IMR-90 (cell line): ENCODE measurements at regions not wholly inside any gene's neighbourhood (a gene's known extent, or its start where the extent isn't known, plus 50 kb on each side); places are given as distances from the start of the nearest gene placed in this dataset.

Experiments
- ATAC-seq: fragments of 200-7000 bp; cut with Tn5 transposase; 2 replicates; pipeline ENCODE4 v1.9.1; 2020; ENCODE audit warnings: low read depth, mild to moderate bottlenecking, moderate library complexity
- BruUV-seq: library from RNA; stranded (reverse); fragments of 400-500 nt; replicated peaks from 2 replicates; lab custom pipeline; 2021; lab: Mats Ljungman, UMichigan
- CTCF ChIA-PET: fragments of 300-600 bp; formaldehyde crosslinking; extraction: SDS; loops from one replicate; lab custom pipeline; 2021; ENCODE audit warnings: antibody characterized with exemption; lab: Yijun Ruan, JAX
- POLR2A ChIA-PET: fragments of 300-600 bp; sonication (Branson Sonifier 250); formaldehyde crosslinking; loops from one replicate; lab custom pipeline; 2022; ENCODE audit warnings: antibody characterized with exemption; ENCODE audit not compliant: unreplicated experiment; lab: Charles Lee
- DNase-seq: peaks from one replicate; pipeline ENCODE4 v3.0.0; 2013
- H2AFZ ChIP-seq: replicated peaks from 2 replicates; pipeline ENCODE3; 2013; ENCODE audit warnings: low read length, mild to moderate bottlenecking; ENCODE audit not compliant: poor library complexity
- H2AK5ac ChIP-seq: 2 replicates; pipeline ENCODE4 v1.6.1; 2013; ENCODE audit warnings: low read depth, low read length, inconsistent platforms
- H2AK9ac ChIP-seq: replicated peaks from 2 replicates; pipeline ENCODE3; 2013; ENCODE audit warnings: mild to moderate bottlenecking, low read depth, low read length, moderate library complexity; ENCODE audit not compliant: poor library complexity
- H2BK120ac ChIP-seq: 2 replicates; pipeline ENCODE4 v1.6.1; 2013; ENCODE audit warnings: low read depth, low read length, inconsistent platforms
- H2BK15ac ChIP-seq: 3 replicates; pipeline ENCODE4 v1.6.1; 2013; ENCODE audit warnings: low read depth, low read length, inconsistent platforms
- H2BK20ac ChIP-seq: 2 replicates; pipeline ENCODE4 v1.6.1; 2013; ENCODE audit warnings: low read depth, mild to moderate bottlenecking, inconsistent platforms, low read length, moderate library complexity
- H2BK5ac ChIP-seq: 2 replicates; pipeline ENCODE4 v1.6.1; 2013; ENCODE audit warnings: mild to moderate bottlenecking, low read depth, low read length, inconsistent platforms; ENCODE audit not compliant: poor library complexity, severe bottlenecking
- H3K14ac ChIP-seq: replicated peaks from 2 replicates; pipeline ENCODE4 v1.6.1; 2013; ENCODE audit warnings: low read depth, low read length, inconsistent platforms
- H3K18ac ChIP-seq: 2 replicates; pipeline ENCODE4 v1.6.1; 2013; ENCODE audit warnings: low read depth, low read length, control low read depth
- H3K23ac ChIP-seq: 2 replicates; pipeline ENCODE4 v1.6.1; 2013; ENCODE audit warnings: low read depth, low read length, inconsistent platforms
- H3K27ac ChIP-seq: 2 replicates; pipeline ENCODE4 v1.5.1; 2013; ENCODE audit warnings: mild to moderate bottlenecking, control low read depth, low read length; ENCODE audit not compliant: insufficient read depth
- H3K27me3 ChIP-seq: 2 replicates; pipeline ENCODE4 v1.6.1; 2013; ENCODE audit warnings: low read length; ENCODE audit not compliant: control insufficient read depth, insufficient read depth
- H3K36me3 ChIP-seq: 2 replicates; pipeline ENCODE4 v1.6.1; 2013; ENCODE audit warnings: low read length, mixed read lengths; ENCODE audit not compliant: control insufficient read depth, insufficient read depth
- H3K4ac ChIP-seq: 2 replicates; pipeline ENCODE4 v1.6.1; 2013; ENCODE audit warnings: low read depth, low read length, inconsistent platforms
- H3K4me1 ChIP-seq: 2 replicates; pipeline ENCODE4 v1.6.1; 2013; ENCODE audit warnings: low read length, mixed read lengths; ENCODE audit not compliant: control insufficient read depth, insufficient read depth
- H3K4me2 ChIP-seq: 2 replicates; pipeline ENCODE4 v1.6.1; 2013; ENCODE audit warnings: low read depth, mild to moderate bottlenecking, control low read depth, low read length, moderate library complexity
- H3K4me3 ChIP-seq: 2 replicates; pipeline ENCODE4 v1.5.1; 2013; ENCODE audit warnings: low read depth, mild to moderate bottlenecking, control low read depth, low read length, moderate library complexity; ENCODE audit not compliant: insufficient read depth
- H3K56ac ChIP-seq: 2 replicates; pipeline ENCODE4 v1.6.1; 2013; ENCODE audit warnings: low read length, inconsistent platforms; ENCODE audit not compliant: insufficient read depth; ENCODE audit errors: extremely low read depth
- H3K79me1 ChIP-seq, 2 experiments: 2 replicates each; pipeline ENCODE4 v1.6.1; 2013; ENCODE audit warnings: low read length in 2 of 2, inconsistent platforms in 1 of 2, low read depth in 1 of 2
- H3K9ac ChIP-seq: 2 replicates; pipeline ENCODE4 v1.6.1; 2013; ENCODE audit warnings: low read depth, low read length, control low read depth
- H3K9me1 ChIP-seq: 2 replicates; pipeline ENCODE4 v1.6.1; 2013; ENCODE audit warnings: low read length, inconsistent platforms; ENCODE audit not compliant: insufficient read depth
- H3K9me3 ChIP-seq: 2 replicates; pipeline ENCODE4 v1.6.1; 2013; ENCODE audit warnings: low read length; ENCODE audit not compliant: control insufficient read depth, insufficient read depth
- H4K20me1 ChIP-seq: 2 replicates; pipeline ENCODE4 v1.6.1; 2013; ENCODE audit warnings: low read length, inconsistent platforms; ENCODE audit not compliant: insufficient read depth
- H4K5ac ChIP-seq: 2 replicates; pipeline ENCODE4 v1.6.1; 2013; ENCODE audit warnings: mild to moderate bottlenecking, low read depth, low read length, control low read depth
- H4K8ac ChIP-seq, 2 experiments: 2 replicates each; pipeline ENCODE4 v1.6.1; 2013; ENCODE audit warnings: low read depth in 2 of 2, low read length in 2 of 2, control low read depth in 1 of 2, inconsistent platforms in 1 of 2
- H4K91ac ChIP-seq: 2 replicates; pipeline ENCODE4 v1.6.1; 2013; ENCODE audit warnings: low read depth, low read length, inconsistent platforms; ENCODE audit not compliant: insufficient read depth
- CEBPB ChIP-seq: IDR thresholded peaks from 2 replicates; pipeline ENCODE4 v1.6.1; 2012; ENCODE audit warnings: low read depth, low read length, improper control_type of control experiment
- MAFK ChIP-seq: IDR thresholded peaks from 2 replicates; pipeline ENCODE4 v1.6.1; 2012; ENCODE audit warnings: low read depth, low read length, improper control_type of control experiment
- POLR2A ChIP-seq: IDR thresholded peaks from 2 replicates; pipeline ENCODE4 v1.6.1; 2012; ENCODE audit warnings: mild to moderate bottlenecking, low read depth, low read length
- WGBS, 2 experiments: methylation state at CpG; one replicate each; pipeline versions ENCODE4 v1.1.5 to v1.1.7; 2013; ENCODE audit warnings: missing lambda C conversion rate in 2 of 2; ENCODE audit not compliant: insufficient read length in 1 of 2; ENCODE audit errors: extremely low coverage in 2 of 2; 5-methylcytosine and 5-hydroxymethylcytosine counted together
- dilution Hi-C: fragments of 300-500 bp; cut with HindIII; formaldehyde crosslinking; loops from one replicate; pipeline ENCODE4 v1.14.3; 2018; ENCODE audit warnings: low sequenced_read_pairs; ENCODE audit not compliant: unreplicated experiment
- in situ Hi-C: fragments of 300-500 bp; cut with MboI; formaldehyde crosslinking; loops from 3 replicates; pipeline ENCODE4 v1.14.3; 2019; ENCODE audit warnings: low sequenced_read_pairs, inconsistent platforms, mixed read lengths
- intact Hi-C: fragments of 100-400 bp; cut with micrococcal nuclease; formaldehyde crosslinking; loops from 2 replicates; pipeline ENCODE4 v1.10.0; 2022

DNA sequence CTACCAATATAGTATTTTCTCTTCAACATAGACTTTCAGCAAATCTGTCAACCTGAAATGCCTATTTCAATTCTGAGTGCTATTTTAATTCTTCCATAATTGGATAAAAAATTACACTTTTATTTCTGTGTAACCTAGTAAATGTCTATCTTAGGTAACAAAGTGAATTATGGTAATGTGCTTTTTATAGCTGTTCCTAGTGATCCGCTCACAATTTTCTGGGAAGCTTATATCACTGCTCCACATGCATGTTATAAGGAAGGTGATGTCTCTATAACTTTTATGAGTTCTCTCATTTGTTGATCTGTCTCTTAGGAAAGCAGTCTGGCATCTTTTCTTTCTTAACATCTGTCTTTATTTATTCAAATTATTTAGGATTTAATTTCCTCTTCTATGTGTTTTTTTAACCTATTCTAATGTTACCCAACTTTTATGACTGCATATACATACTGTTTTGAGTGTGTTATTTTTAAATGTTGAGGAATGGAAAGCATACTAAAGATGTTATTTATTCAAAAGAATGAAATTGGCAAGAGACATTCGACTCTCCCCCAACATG is 777.1 kb upstream of the MDGA2 start:
- no peaks in the 10 kb centered on the region for H3K79me1 ChIP-seq
- BruUV-seq = no TSS peak
- H2BK120ac ChIP-seq = no peak overlapping the region
- no peak overlapping the region for H2BK20ac ChIP-seq
- H3K56ac ChIP-seq = no peak overlapping the region
- no peak overlapping the region for H4K91ac ChIP-seq
- no peak overlapping the region for H2BK15ac ChIP-seq
- in situ Hi-C loops = no loop called here
- ChIA-PET CTCF (no interaction called here), POLR2A (no interaction called here)
- dilution Hi-C loops = no loop called here
- no peak overlapping the region for H3K14ac ChIP-seq
- H4K20me1 ChIP-seq = no peaks in the 10 kb centered on the region
- no peak for TF ChIP-seq POLR2A
- no peak for TF ChIP-seq CEBPB
- no peak for TF ChIP-seq MAFK
- DNase-seq = no peak
- no peak overlapping the region for H2AFZ ChIP-seq
- H3K18ac ChIP-seq = no peak overlapping the region
- no peak overlapping the region for H3K4ac ChIP-seq
- no peak overlapping the region for H3K27ac ChIP-seq
- no peaks in the 10 kb centered on the region; the same call in 1 of the 2 replicates for H3K9me3 ChIP-seq
- no peak overlapping the region for H4K5ac ChIP-seq
- H3K4me1 ChIP-seq = no peaks in the 10 kb centered on the region
- intact Hi-C loops = no loop called here
- H3K4me3 ChIP-seq = no peak overlapping the region
- no peak overlapping the region for H2AK9ac ChIP-seq
- H3K9me1 ChIP-seq = no peaks in the 10 kb centered on the region
- H3K27me3 ChIP-seq = no peaks in the 10 kb centered on the region
- no peak for ATAC-seq
- no peak overlapping the region for H2BK5ac ChIP-seq
- H3K23ac ChIP-seq = no peak overlapping the region
- no peak overlapping the region for H4K8ac ChIP-seq
- H3K4me2 ChIP-seq = no peak overlapping the region
- no peak overlapping the region for H3K9ac ChIP-seq
- no peak overlapping the region for H2AK5ac ChIP-seq
- WGBS, 2 experiments = no CpG with 5 or more reads among the region's 2 CpGs
- no peaks in the 10 kb centered on the region for H3K36me3 ChIP-seq
